ENCODE measurements at regions not wholly inside any gene's neighbourhood (a gene's known extent, or its start where the extent isn't known, plus 50 kb on each side); places are given as distances from the start of the nearest gene placed in this dataset.

GRCh38 chr5:169385636-169386035 is 84.7 kb upstream of the SLIT3 start:
- TF ChIP-seq CTCF (IDR thresholded peaks at IDR 0.05; ENCODE audit: insufficient read depth, low read length) (no peak), SPI1 (IDR thresholded peaks at IDR 0.05; ENCODE audit: borderline replicate concordance, low read depth) (no peak), POLR2AphosphoS5 (IDR thresholded peaks at IDR 0.05; ENCODE audit: low read depth) (no peak), REST (IDR thresholded peaks at IDR 0.05; ENCODE audit: insufficient replicate concordance, low read depth) (no peak), GABPA (IDR thresholded peaks at IDR 0.05; ENCODE audit: low read depth) (no peak)
- Histone ChIP-seq H3K4me3 (replicated peaks; ENCODE audit: insufficient read depth, low read length) (no peak overlapping the region), H3K27ac (replicated peaks) (no peak overlapping the region), H3K27me3 (ENCODE audit: insufficient read depth, poor library complexity, severe bottlenecking) (peaks cover 4% of the 10 kb centered on the region)
- no peak for DNase-seq (ENCODE audit: low read depth in 1 of 2, low spot score in 1 of 2)

- H3K27me3 ChIP-seq (ENCODE audit: insufficient read depth, poor library complexity, severe bottlenecking) = no peaks in the 10 kb centered on the region
- no peak overlapping the region for H3K4me3 ChIP-seq (replicated peaks; ENCODE audit: insufficient read depth, low read length)
- no peak for DNase-seq (ENCODE audit: low read depth in 1 of 2, low spot score in 1 of 2)
- no peak for TF ChIP-seq POLR2AphosphoS5 (IDR thresholded peaks at IDR 0.05; ENCODE audit: low read depth)
- TF ChIP-seq SPI1 (IDR thresholded peaks at IDR 0.05; ENCODE audit: borderline replicate concordance, low read depth) = no peak
- no peak for TF ChIP-seq REST (IDR thresholded peaks at IDR 0.05; ENCODE audit: insufficient replicate concordance, low read depth)
- no peak for TF ChIP-seq CTCF (IDR thresholded peaks at IDR 0.05; ENCODE audit: insufficient read depth, low read length)
- TF ChIP-seq GABPA (IDR thresholded peaks at IDR 0.05; ENCODE audit: low read depth) = no peak
- no peak overlapping the region for H3K27ac ChIP-seq (replicated peaks)
Observed at GRCh38 chr5:169384661-169385060, 83.7 kb upstream of the SLIT3 start.

GRCh38 chr5:169374761-169375160 is 73.8 kb upstream of the SLIT3 start:
- no peak for DNase-seq (ENCODE audit: low read depth in 1 of 2, low spot score in 1 of 2)
- H3K27ac ChIP-seq (replicated peaks) = no peak overlapping the region
- H3K4me3 ChIP-seq (replicated peaks; ENCODE audit: insufficient read depth, low read length) = no peak overlapping the region
- no peaks in the 10 kb centered on the region for H3K27me3 ChIP-seq (ENCODE audit: insufficient read depth, poor library complexity, severe bottlenecking)
- TF ChIP-seq POLR2AphosphoS5 (IDR thresholded peaks at IDR 0.05; ENCODE audit: low read depth) (no peak), CTCF (IDR thresholded peaks at IDR 0.05; ENCODE audit: insufficient read depth, low read length) (no peak), SPI1 (IDR thresholded peaks at IDR 0.05; ENCODE audit: borderline replicate concordance, low read depth) (no peak), REST (IDR thresholded peaks at IDR 0.05; ENCODE audit: insufficient replicate concordance, low read depth) (no peak), GABPA (IDR thresholded peaks at IDR 0.05; ENCODE audit: low read depth) (no peak)

Data from HL-60 (cell line).